Eye (tissue), 1 donor: ENCODE measurements at regions not wholly inside any gene's neighbourhood (a gene's known extent, or its start where the extent isn't known, plus 50 kb on each side); places are given as distances from the start of the nearest gene placed in this dataset.

ENCODE experiments used
- DNase-seq: peaks from one replicate; pipeline ENCODE4 v3.0.0-alpha.2; 2015

- no peak for DNase-seq
Observed at GRCh38 chr5:96243862-96244261, 189.2 kb downstream of the PCSK1 start.

- no peak for DNase-seq
Observed at GRCh38 chr5:96243203-96243602, 189.8 kb downstream of the PCSK1 start.

- no peak for DNase-seq
Observed at GRCh38 chr5:96242571-96242970, 190.5 kb downstream of the PCSK1 start.

GRCh38 chr5:96236831-96237230 is 196.2 kb downstream of the PCSK1 start:
- no peak for DNase-seq

GRCh38 chr5:96236051-96236450 is 197.0 kb downstream of the PCSK1 start:
- no peak for DNase-seq

- DNase-seq: no peak
Observed at GRCh38 chr5:96235008-96235910, 197.8 kb downstream of the PCSK1 start.

- no peak for DNase-seq
Observed at GRCh38 chr5:96232602-96233001, 200.4 kb downstream of the PCSK1 start.

- peak; percentile 68 for DNase-seq
Observed at GRCh38 chr5:96229188-96229587, 203.9 kb downstream of the PCSK1 start.

- no peak for DNase-seq
Observed at GRCh38 chr5:96228408-96228807, 204.6 kb downstream of the PCSK1 start.

- DNase-seq: no peak
Observed at GRCh38 chr5:96227957-96228356, 205.1 kb downstream of the PCSK1 start.

GRCh38 chr5:96226941-96227552 is 206.0 kb downstream of the PCSK1 start:
- DNase-seq: peak; percentile 61

GRCh38 chr5:96222129-96222528 is 210.9 kb downstream of the PCSK1 start:
- DNase-seq: no peak

GRCh38 chr5:96220610-96221390 is 212.2 kb downstream of the PCSK1 start:
- no peak for DNase-seq

GRCh38 chr5:96219580-96220281 is 213.3 kb downstream of the PCSK1 start:
- DNase-seq: no peak

GRCh38 chr5:96218653-96219052 is 214.4 kb downstream of the PCSK1 start:
- DNase-seq: no peak

GRCh38 chr5:96214442-96215197 is 218.4 kb downstream of the PCSK1 start:
- no peak for DNase-seq

GRCh38 chr5:96209829-96210228 is 223.2 kb downstream of the PCSK1 start:
- no peak for DNase-seq

- no peak for DNase-seq
Observed at GRCh38 chr5:96207420-96207819, 225.6 kb downstream of the PCSK1 start.

- DNase-seq: no peak
Observed at GRCh38 chr5:96203761-96204160, 229.3 kb downstream of the PCSK1 start.

- DNase-seq: no peak
Observed at GRCh38 chr5:96201503-96201902, 231.5 kb downstream of the PCSK1 start.

GRCh38 chr5:96200641-96201040 is 232.4 kb downstream of the PCSK1 start:
- DNase-seq: no peak

- no peak for DNase-seq
Observed at GRCh38 chr5:96199713-96200183, 233.3 kb downstream of the PCSK1 start.
